SK-N-MC (cell line): ENCODE measurements at regions not wholly inside any gene's neighbourhood (a gene's known extent, or its start where the extent isn't known, plus 50 kb on each side); places are given as distances from the start of the nearest gene placed in this dataset.

Experiments used
- EZH2 ChIP-seq: fragments of 200-600 bp; sonication (generic); IDR thresholded peaks from one replicate; pipeline ENCODE4 v1.6.1; 2017; ENCODE audit warnings: antibody characterized with exemption
- FOXP2 ChIP-seq: optimal IDR thresholded peaks from 2 replicates; pipeline ENCODE3; 2011; ENCODE audit warnings: mild to moderate bottlenecking, moderate library complexity; ENCODE audit not compliant: insufficient read depth; ENCODE audit errors: extremely low read length, control extremely low read depth
- POLR2AphosphoS5 ChIP-seq: IDR thresholded peaks from 2 replicates; pipeline ENCODE4 v1.6.1; 2012; ENCODE audit warnings: mild to moderate bottlenecking, low read depth, low read length, borderline replicate concordance

GRCh38 chrX:19213610-19214152 is 91.4 kb upstream of the ADGRG2 start:
- TF ChIP-seq EZH2 (no peak), POLR2AphosphoS5 (no peak), FOXP2 (no peak)
